CD14-positive monocyte (primary cell): ENCODE measurements at regions not wholly inside any gene's neighbourhood (a gene's known extent, or its start where the extent isn't known, plus 50 kb on each side); places are given as distances from the start of the nearest gene placed in this dataset.
A peak's percentile ranks its signal among the peaks of the same experiment; 100 is the strongest.

Experiments used
- DNase-seq, 3 donors: peaks; one replicate each; pipeline ENCODE4 v3.0.0-alpha.2; 2011 to 2022
- H2AFZ ChIP-seq: 2 replicates; pipeline ENCODE4 v1.6.0; 2012; ENCODE audit warnings: mild to moderate bottlenecking, low read depth, low read length, inconsistent platforms; ENCODE audit not compliant: insufficient read depth, poor library complexity, severe bottlenecking
- H3K27ac ChIP-seq, 2 donors: 1 replicate in 1 of 2; 2 replicates in 1 of 2; pipeline ENCODE4 v1.5.1; 2012 to 2013; ENCODE audit warnings: low read length in 2 of 2, control low read depth in 1 of 2, inconsistent platforms in 1 of 2, low read depth in 1 of 2, mild to moderate bottlenecking in 1 of 2
- H3K27me3 ChIP-seq, 2 donors: one replicate each; pipeline versions ENCODE4 v1.6.0 to v1.6.1; 2011 to 2013; ENCODE audit warnings: low read length in 2 of 2; ENCODE audit not compliant: control insufficient read depth in 2 of 2, insufficient read depth in 2 of 2
- H3K36me3 ChIP-seq, 2 donors: replicated peaks in 1 of 2; 1 replicate in 1 of 2; 2 replicates in 1 of 2; pipeline versions ENCODE4 v1.5.1 to v1.6.1; 2012 to 2013; ENCODE audit warnings: low read length in 2 of 2, control low read depth in 1 of 2, inconsistent platforms in 1 of 2, mild to moderate bottlenecking in 1 of 2; ENCODE audit not compliant: insufficient read depth in 2 of 2, control insufficient read depth in 1 of 2
- H3K4me1 ChIP-seq, 2 donors: 1 replicate in 1 of 2; 2 replicates in 1 of 2; pipeline versions ENCODE4 v1.5.1 to v1.6.1; 2012 to 2013; ENCODE audit warnings: low read length in 2 of 2, control low read depth in 1 of 2, inconsistent platforms in 1 of 2, mild to moderate bottlenecking in 1 of 2, moderate library complexity in 1 of 2; ENCODE audit not compliant: insufficient read depth in 2 of 2, control insufficient read depth in 1 of 2
- H3K4me2 ChIP-seq: replicated peaks from 2 replicates; pipeline ENCODE3; 2012; ENCODE audit warnings: low read length, moderate library complexity, mild to moderate bottlenecking; ENCODE audit not compliant: poor library complexity, severe bottlenecking; ENCODE audit errors: extremely low read depth
- H3K4me3 ChIP-seq, 3 experiments: fragments of 200-600 bp in 1 of 3; sonication (generic) in 1 of 3; replicated peaks in 1 of 3; 1 replicate in 2 of 3; 2 replicates in 1 of 3; pipeline ENCODE4 v1.5.1; 2011 to 2013; ENCODE audit warnings: low read length in 3 of 3, mild to moderate bottlenecking in 3 of 3, control low read depth in 2 of 3, low read depth in 2 of 3, inconsistent platforms in 1 of 3, moderate library complexity in 1 of 3
- H3K79me2 ChIP-seq: 2 replicates; pipeline ENCODE4 v1.6.0; 2012; ENCODE audit warnings: mild to moderate bottlenecking, control low read depth, inconsistent platforms, low read length, moderate library complexity; ENCODE audit not compliant: insufficient read depth
- H3K9ac ChIP-seq: 2 replicates; pipeline ENCODE4 v1.6.0; 2017; ENCODE audit warnings: low read length, mild to moderate bottlenecking; ENCODE audit not compliant: insufficient read depth, poor library complexity, severe bottlenecking
- H3K9me3 ChIP-seq, 2 donors: replicated peaks in 1 of 2; 1 replicate in 1 of 2; 2 replicates in 1 of 2; pipeline versions ENCODE4 v1.5.1 to v1.6.1; 2012 to 2013; ENCODE audit warnings: low read length in 2 of 2, control low read depth in 1 of 2; ENCODE audit not compliant: control insufficient read depth in 1 of 2, insufficient read depth in 1 of 2
- H4K20me1 ChIP-seq: 2 replicates; pipeline ENCODE4 v1.6.0; 2012; ENCODE audit warnings: mild to moderate bottlenecking, low read length, control low read depth, moderate library complexity; ENCODE audit not compliant: insufficient read depth
- H3K27ac Mint-ChIP-seq, 7 donors: one replicate each; pipeline ENCODE4 v1.8.0; 2020; ENCODE audit warnings: mild to moderate bottlenecking in 7 of 7, mixed read lengths in 7 of 7, moderate library complexity in 6 of 7, inconsistent platforms in 2 of 7
- H3K27me3 Mint-ChIP-seq, 3 donors: one replicate each; pipeline ENCODE4 v1.8.0; 2021 to 2022; ENCODE audit warnings: low read depth in 3 of 3, mild to moderate bottlenecking in 3 of 3, mixed read lengths in 3 of 3, moderate library complexity in 3 of 3, inconsistent platforms in 1 of 3
- H3K36me3 Mint-ChIP-seq, 2 donors: one replicate each; pipeline ENCODE4 v1.8.0; 2020; ENCODE audit warnings: mixed read lengths in 2 of 2, inconsistent platforms in 1 of 2, mild to moderate bottlenecking in 1 of 2
- H3K4me1 Mint-ChIP-seq: one replicate; pipeline ENCODE4 v1.8.0; 2020; ENCODE audit warnings: mild to moderate bottlenecking, mixed read lengths
- H3K4me3 Mint-ChIP-seq, 2 donors: one replicate each; pipeline ENCODE4 v1.8.0; 2020; ENCODE audit warnings: mild to moderate bottlenecking in 2 of 2, mixed read lengths in 2 of 2, moderate library complexity in 1 of 2
- H3K9me3 Mint-ChIP-seq, 7 donors: one replicate each; pipeline ENCODE4 v1.8.0; 2020 to 2022; ENCODE audit warnings: mixed read lengths in 7 of 7, mild to moderate bottlenecking in 6 of 7, moderate library complexity in 6 of 7, inconsistent platforms in 2 of 7
- CTCF ChIP-seq: fragments of 200-600 bp; IDR thresholded peaks from one replicate; pipeline ENCODE4 v1.8.0; 2022; ENCODE audit warnings: antibody characterized with exemption, mild to moderate bottlenecking
- WGBS: methylation state at CpG from one replicate; pipeline ENCODE4 v1.1.5; 2013; ENCODE audit warnings: missing lambda C conversion rate; ENCODE audit not compliant: insufficient coverage; 5-methylcytosine and 5-hydroxymethylcytosine counted together
- intact Hi-C, 2 donors: fragments of 100-400 bp; cut with micrococcal nuclease; formaldehyde crosslinking; loops; one replicate each; pipeline versions ENCODE4 v1.15.0 to v1.15.1; 2023

GRCh38 chr22:25407859-25408229 is 156.6 kb upstream of the GRK3 start:
- WGBS = 100% methylated on average over 1 of the region's 2 CpGs
- Histone ChIP-seq H4K20me1 (peaks cover 19% of the 10 kb centered on the region), H3K27me3 (no peaks in the 10 kb centered on the region), H3K9me3 (no peaks in the 10 kb centered on the region), H3K27ac (no peak overlapping the region), H2AFZ (no peak overlapping the region), H3K4me1 (peaks cover 31 to 34% of the 10 kb centered on the region in 2 donors), H3K4me3 (no peak overlapping the region), H3K79me2 (peaks cover 24% of the 10 kb centered on the region), H3K4me2 (no peak overlapping the region), H3K9ac (no peak overlapping the region), H3K36me3 (no peaks in the 10 kb centered on the region)
- H3K4me3 Mint-ChIP-seq = peak overlapping the region in 1 of 2 donors; percentile 24
- no peak for TF ChIP-seq CTCF
- no peak for DNase-seq
- H3K27me3 Mint-ChIP-seq = peaks cover 2 to 5% (median 3%) of the 10 kb centered on the region in 3 donors
- peaks cover 0 to 3% (median 0%) of the 10 kb centered on the region in 7 donors for H3K9me3 Mint-ChIP-seq
- intact Hi-C loops = no loop called here
- peak overlapping the region in 1 of 7 donors; percentile 46 for H3K27ac Mint-ChIP-seq
- H3K36me3 Mint-ChIP-seq = peaks cover 0 to 8% of the 10 kb centered on the region in 2 donors
- H3K4me1 Mint-ChIP-seq = peaks cover 41% of the 10 kb centered on the region

- no peak overlapping the region for H2AFZ ChIP-seq
- Mint-ChIP-seq H3K27ac (no peak overlapping the region), H3K36me3 (peaks cover 0 to 4% of the 10 kb centered on the region in 2 donors), H3K9me3 (peaks cover 0 to 8% (median 5%) of the 10 kb centered on the region in 7 donors), H3K27me3 (peaks cover 1 to 2% (median 2%) of the 10 kb centered on the region in 3 donors), H3K4me1 (peaks cover 27% of the 10 kb centered on the region), H3K4me3 (no peak overlapping the region)
- H3K27ac ChIP-seq = no peak overlapping the region
- H3K9me3 ChIP-seq = peaks cover 0 to 7% of the 10 kb centered on the region in 2 donors
- WGBS = 83% methylated on average over 2 of the region's 3 CpGs
- no peaks in the 10 kb centered on the region for H3K36me3 ChIP-seq
- no peak overlapping the region for H3K9ac ChIP-seq
- no peak overlapping the region for H3K4me3 ChIP-seq
- H3K27me3 ChIP-seq = no peaks in the 10 kb centered on the region
- intact Hi-C loops = no loop called here
- peaks cover 17 to 20% of the 10 kb centered on the region in 2 donors for H3K4me1 ChIP-seq
- TF ChIP-seq CTCF = no peak
- H3K4me2 ChIP-seq = no peak overlapping the region
- DNase-seq = no peak
- H4K20me1 ChIP-seq = peaks cover 5% of the 10 kb centered on the region
- peaks cover 10% of the 10 kb centered on the region for H3K79me2 ChIP-seq
Observed at GRCh38 chr22:25409240-25409639, 155.2 kb upstream of the GRK3 start.
